T-helper 1 cell (primary cell): ENCODE measurements at regions not wholly inside any gene's neighbourhood (a gene's known extent, or its start where the extent isn't known, plus 50 kb on each side); places are given as distances from the start of the nearest gene placed in this dataset.

Experiments used
- DNase-seq, 5 donors: peaks; one replicate each; pipeline ENCODE4 v3.0.0-alpha.2; 2012 to 2020

- DNase-seq, result no peak
These were observed 115.7 kb upstream of the GSC start for GRCh38 chr14:94885481-94886155.

DNA sequence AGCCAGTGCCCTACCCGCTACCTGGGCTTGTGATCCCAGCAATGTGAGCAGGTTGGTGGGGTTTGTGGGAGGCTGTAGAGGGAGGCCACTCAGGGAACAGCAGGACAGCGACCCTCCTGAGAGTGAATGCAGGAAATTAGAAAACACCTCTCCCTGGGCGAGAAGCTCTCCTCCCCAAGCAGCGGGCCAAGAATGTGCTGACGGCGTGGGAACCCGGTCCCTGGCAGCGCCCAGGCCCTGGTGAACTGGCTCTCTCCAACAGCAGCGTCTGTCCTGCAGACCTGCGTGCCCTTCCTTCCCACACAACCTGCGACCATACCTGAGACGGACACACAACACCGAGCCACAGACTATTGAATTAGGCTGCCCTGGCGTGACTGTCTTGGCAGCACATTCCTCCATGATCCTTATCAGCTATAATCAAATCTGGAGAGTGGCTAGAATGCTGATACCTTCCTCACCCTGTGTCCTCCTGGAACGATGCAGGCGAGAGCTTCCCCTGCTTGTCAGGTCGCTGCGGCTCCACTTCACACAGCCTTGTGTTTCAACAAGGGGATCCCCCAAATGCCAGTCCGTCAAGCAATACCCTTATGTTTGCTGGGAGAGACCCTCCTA lies 114.8 kb upstream of the GSC start:
- DNase-seq, result no peak

- DNase-seq, result no peak
These were observed 112.5 kb upstream of the GSC start for GRCh38 chr14:94882401-94882800.

DNA sequence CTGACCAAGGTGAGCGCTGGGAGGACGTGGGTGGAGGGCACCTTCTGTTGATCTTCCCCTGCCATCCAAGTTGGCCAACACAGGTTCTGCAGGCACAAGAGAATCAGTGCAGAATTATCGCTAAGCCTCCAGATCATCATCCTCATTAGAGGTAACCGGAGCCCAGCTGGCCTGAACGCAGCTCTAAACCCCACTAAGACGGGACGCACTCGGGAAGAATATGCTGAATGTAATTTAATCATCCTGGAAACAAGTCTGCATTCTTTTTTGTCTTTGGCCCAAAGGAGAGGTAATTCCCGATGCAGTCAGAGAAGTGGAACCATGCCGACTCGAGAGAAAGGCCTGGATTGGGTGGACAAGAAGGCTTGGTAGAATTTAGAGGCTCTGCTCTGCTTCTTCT lies 111.0 kb upstream of the GSC start:
- no peak for DNase-seq

DNA sequence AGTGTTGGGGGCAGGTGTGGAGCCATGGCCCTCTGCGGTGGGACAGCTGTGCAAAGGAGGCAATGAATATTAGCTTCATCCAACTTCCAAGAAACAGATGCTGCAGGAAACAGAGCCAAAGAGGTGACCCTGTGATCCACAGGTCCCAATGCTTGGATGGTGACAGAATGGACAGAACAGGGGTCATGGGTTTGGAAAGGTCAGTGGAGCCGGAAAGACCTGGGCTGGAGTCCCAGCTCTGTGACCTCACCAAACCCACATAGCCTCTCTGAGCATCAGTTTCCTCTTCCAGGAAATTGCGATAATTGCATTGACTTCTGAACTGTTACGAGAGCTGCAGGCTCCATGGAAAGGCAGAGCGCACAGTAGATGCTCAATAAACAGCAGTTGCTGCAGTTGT lies 110.2 kb upstream of the GSC start:
- DNase-seq, result no peak

DNA sequence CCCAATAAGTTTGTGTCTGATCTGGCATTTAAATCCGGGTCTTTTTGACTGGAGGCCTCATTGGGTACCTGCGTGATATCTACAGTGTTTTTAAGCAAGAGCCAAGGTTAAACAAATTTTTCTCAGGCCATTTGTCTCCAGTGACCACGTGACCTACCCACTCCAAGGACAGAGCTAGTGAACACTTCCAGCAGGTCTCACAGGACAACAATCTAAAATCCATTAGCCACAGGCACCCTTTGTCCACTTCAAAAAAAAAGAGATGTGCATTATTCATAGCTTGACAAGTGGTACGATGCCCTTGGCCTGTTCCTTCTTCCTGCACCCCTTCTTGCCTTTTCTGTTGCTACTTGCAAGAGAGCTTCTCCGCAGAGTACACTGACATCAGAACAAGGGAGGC lies 109.6 kb upstream of the GSC start:
- DNase-seq, result no peak

DNA sequence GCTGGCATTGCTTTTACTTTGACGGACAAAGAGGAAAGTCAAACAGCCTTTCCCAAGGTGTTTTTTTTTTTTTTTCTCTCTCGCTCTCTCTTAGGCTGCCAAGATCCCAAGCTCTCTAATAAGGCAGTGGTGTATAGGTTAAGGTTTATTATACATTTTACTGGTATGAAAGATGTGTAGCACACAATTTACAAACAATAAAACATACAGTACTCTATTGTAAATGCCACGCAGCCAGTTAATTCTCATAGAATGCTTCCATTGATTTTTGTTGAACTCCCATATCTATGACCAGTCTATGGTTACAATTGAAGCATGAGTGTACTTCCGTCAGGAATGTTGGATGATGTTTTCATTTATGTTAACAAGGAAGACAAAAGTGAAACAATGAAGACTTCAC lies 106.4 kb upstream of the GSC start:
- DNase-seq, result no peak

GRCh38 chr14:94875256-94875655 lies 105.3 kb upstream of the GSC start:
- no peak for DNase-seq

DNA sequence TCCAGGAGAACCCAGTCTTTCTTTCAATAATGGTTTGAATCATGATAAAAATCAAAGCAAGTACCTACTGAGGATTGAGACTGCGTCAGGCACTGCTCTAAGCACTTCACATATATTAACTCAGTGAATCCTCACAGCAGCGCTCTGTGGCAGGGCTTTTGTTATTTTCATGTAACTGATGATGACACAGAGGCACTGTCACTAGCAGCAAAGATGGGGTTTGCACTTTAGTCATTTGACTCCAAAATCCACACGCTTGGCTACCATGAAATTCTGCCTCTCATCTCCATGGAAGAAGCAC lies 98.8 kb upstream of the GSC start:
- no peak for DNase-seq

GRCh38 chr14:94867946-94868771 lies 98.2 kb upstream of the GSC start:
- DNase-seq, result no peak

DNA sequence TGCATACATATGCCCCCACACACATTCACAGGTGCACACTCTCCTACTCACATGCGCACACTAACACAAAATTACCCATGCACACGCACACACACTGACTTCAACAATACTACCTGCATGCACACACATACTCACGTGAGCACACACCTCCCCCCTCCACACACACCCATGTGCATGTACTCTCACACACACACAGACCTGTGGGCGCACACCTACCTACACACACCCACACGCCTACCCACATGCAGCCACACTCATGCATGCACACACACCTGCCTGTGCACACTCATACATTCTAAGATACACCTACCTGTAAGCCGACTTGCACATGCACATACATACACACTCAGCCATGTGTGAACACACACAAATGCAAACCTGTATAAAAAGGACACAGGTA lies 97.3 kb upstream of the GSC start:
- no peak for DNase-seq

DNA sequence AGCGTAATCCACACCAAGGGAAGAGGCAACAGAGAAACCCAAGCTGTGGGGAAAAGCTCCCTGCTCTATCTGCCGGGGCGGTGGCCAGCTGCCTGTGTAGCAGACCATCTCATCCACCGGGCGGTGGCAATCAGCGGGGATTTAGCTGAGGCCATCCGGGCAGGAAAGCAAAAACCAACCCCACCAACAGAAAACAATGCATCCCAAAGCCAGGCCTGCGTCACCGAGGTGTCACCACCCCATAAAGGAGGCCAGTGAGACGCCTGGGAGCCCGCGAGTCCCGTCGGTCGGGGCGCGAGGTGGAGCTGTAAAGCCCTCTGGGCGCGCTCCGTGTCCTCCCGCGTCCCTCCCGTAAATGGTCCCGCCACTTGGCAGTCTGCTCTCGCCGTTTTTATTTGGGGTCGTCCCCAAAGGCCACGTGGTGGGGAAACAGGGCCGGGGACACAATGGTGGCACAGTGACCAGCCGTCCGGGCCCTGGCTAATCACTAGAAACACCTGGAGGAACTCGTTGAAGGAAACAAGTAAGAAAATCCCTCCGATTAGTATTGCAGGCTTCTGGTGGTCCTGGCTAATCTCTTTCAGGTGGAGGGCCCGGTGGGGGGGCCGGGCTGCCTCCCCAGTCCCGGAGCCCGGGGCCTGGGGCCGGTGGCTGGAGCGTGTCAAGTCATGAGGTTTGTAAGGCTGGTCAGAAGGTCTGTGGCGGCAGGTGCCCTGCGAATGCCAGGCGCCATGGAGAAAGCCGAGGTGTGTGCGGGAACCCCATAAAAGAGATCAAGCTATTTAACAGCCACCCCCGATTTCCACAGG lies 94.7 kb upstream of the GSC start:
- no peak for DNase-seq

- DNase-seq, result no peak
These were observed 93.5 kb upstream of the GSC start for GRCh38 chr14:94863366-94863765.

DNA sequence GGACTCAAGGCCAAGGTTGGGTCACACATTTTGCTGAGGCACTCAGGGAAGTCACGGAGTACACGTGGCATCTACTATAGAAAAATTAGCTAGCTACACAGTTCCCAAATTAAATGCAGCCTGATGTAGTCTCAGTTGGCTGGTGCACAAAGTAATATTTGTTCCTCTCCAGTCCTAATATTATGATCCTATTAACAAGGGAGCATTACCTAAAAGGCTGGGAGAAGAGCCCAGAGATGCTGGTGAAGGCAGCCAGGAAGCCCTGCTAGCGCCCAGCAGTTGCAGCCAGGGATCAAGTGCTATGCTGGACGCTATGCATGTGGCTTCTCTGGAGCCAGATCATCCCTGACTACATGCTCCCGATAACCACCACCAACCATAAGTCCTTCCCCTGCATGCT lies 88.0 kb upstream of the GSC start:
- no peak for DNase-seq

- DNase-seq, result no peak
These were observed 84.0 kb upstream of the GSC start for GRCh38 chr14:94853920-94854319.

DNA sequence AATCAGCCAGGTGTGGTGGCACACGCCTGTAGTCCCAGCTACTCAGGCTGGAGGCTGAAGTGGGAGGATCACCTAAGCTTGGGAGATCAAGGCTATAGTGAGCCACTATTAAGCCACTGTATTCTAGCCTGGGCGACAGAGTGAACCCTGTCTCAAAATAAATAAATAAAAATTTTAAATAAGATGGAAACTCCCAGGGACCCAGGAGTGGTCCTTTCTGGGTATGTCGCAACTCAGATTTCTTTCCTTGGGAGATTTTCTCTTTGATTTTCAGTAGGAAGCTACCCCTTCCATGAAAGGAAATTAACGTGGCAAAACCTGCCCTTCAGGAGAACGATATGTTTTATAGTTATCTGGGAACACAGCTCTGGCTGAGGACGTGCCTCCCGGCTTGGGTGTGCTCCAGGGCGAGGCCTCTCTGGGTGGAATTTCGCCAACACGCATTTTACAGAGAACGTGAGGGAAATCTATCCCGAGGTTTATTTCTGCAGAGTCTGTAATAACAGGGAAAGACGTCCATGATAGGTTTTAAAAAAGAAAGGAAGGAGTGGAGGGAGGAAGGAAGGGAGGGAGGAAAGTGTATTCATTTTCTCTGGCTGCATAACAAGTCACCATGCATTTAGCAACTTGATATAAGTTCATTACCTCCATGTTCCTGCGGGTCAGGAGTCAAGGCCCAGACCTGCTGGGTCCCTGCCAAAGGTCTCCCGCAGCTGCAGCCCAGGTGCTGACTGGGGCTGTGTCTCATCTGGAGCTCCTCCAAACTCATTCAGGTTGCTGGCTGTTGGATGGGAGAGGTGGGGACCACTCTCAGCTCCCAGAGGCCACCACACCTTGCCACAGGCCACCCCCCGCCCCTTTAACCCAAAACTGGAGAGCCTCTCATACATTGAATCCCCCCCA lies 80.6 kb upstream of the GSC start:
- no peak for DNase-seq

DNA sequence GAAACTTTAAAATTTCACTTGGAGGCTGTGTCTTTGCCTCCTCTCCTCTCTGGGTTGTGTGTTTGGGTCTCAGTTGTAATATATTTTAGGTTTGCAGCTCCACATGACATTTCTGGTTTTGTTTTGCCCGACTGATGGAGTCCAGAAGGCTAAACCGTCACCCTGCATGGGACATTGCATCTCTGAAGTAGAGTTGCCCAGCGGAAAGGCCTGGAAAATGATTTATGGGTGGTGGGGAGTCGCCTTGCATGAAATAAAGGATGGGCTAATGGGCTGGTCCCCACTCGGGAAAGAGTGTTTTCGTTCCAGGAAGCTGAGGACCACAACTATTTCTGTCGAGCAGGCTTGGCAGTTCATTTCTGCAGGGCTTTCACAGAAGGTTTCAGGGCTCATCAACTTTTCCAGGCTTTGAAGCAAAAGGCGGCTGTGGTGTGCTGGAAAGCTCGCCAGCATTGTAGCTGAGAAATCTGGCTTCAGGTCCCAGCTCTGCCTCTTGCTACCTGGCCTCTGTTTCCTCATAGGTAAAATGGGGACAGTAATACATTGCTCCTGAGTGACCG lies 74.8 kb upstream of the GSC start:
- no peak for DNase-seq

- DNase-seq, result no peak
These were observed 70.6 kb upstream of the GSC start for GRCh38 chr14:94840467-94840866.

DNA sequence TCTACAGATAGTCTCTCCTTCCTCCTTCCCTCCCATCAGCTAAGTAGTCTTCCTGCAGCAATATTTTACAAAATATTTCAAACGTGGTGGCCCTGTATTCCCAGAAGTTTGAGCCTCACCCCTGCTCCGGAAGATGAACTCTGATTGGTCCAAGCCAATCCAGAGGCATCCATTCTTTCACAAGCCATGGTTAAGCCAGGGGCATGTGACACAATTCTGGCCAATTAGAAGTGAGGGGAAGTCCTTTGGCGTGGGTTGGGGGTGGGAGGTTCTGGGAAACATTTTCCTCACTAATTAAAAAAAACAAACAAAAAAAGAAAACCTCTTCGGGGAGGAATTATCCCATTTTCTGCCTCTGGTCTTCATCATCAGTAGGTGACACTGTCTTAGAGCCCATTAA lies 69.4 kb upstream of the GSC start:
- DNase-seq, result no peak

GRCh38 chr14:94836849-94837248 lies 66.9 kb upstream of the GSC start:
- no peak for DNase-seq

DNA sequence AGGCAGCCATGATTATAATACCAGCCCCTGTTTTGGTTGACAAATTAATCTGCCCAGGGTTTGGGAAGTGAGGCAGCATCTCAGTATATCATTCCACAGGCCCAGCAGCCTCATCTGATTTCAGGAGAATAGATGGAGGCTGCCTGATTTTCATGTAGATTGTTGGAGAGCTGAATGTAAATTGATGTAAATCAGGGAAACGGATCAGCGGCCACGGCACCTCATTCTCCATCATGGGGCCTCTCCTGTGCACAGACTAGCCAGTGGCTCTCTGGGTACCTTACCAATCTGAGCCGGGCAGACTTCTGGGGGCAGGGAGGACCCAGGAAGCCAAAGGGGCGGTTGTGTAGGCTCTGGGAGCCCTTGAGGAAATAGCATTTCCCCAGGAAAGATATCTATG lies 63.7 kb upstream of the GSC start:
- no peak for DNase-seq

DNA sequence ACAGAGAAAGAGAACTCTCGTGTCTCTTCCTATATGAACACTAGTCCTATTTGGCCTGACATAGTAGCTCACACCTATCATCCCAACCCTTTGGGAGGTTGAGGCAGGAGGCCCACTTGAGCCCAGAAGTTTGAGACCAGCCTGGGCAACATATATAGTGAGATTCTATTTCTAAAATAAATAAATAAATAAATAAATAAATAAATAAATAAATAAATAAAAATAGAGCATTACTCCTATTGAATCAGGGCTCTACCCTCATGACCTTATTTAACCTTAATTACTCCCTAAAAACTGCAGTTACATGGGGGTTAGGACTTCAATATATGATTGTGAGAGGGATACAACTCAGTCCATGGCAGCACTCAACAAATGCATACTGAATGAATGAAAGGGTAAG lies 61.2 kb upstream of the GSC start:
- DNase-seq, result no peak
